ENCODE measurements at regions not wholly inside any gene's neighbourhood (a gene's known extent, or its start where the extent isn't known, plus 50 kb on each side); places are given as distances from the start of the nearest gene placed in this dataset.

DNA sequence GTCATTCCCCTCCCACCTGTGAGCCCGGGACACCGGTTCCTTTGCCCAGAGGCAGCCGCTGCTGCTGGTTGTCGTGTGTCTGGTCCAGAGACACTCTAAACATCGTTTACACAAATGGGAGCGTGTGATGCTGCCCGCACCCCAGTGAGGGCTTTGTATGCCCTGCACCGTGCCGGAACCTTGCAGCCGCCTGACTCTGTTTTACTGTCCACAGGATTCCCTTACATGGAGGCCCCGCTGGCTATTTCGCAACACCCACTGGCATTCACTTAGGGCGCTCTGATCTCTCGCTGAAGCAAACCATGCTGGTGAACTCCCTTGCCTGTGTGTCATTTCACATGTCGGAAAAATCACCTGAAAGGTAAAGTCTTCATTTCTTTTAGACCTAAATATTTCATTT, 100.8 kb upstream of the SLC6A6 start:
- TF ChIP-seq, protein P1, sequence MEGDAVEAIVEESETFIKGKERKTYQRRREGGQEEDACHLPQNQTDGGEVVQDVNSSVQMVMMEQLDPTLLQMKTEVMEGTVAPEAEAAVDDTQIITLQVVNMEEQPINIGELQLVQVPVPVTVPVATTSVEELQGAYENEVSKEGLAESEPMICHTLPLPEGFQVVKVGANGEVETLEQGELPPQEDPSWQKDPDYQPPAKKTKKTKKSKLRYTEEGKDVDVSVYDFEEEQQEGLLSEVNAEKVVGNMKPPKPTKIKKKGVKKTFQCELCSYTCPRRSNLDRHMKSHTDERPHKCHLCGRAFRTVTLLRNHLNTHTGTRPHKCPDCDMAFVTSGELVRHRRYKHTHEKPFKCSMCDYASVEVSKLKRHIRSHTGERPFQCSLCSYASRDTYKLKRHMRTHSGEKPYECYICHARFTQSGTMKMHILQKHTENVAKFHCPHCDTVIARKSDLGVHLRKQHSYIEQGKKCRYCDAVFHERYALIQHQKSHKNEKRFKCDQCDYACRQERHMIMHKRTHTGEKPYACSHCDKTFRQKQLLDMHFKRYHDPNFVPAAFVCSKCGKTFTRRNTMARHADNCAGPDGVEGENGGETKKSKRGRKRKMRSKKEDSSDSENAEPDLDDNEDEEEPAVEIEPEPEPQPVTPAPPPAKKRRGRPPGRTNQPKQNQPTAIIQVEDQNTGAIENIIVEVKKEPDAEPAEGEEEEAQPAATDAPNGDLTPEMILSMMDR (IDR thresholded peaks at IDR 0.05; ENCODE audit: poor library complexity), result no peak
- TF ChIP-seq EZH2 (IDR thresholded peaks at IDR 0.05; ENCODE audit: borderline replicate concordance), result no peak
